Keratinocyte (primary cell): ENCODE measurements at regions not wholly inside any gene's neighbourhood (a gene's known extent, or its start where the extent isn't known, plus 50 kb on each side); places are given as distances from the start of the nearest gene placed in this dataset.

ENCODE experiments used
- DNase-seq: peaks from one replicate; pipeline ENCODE4 v3.0.0-alpha.2; 2011; ENCODE audit warnings: low read depth, missing footprints, low spot score
- FAIRE-seq: peaks from 2 replicates; lab custom pipeline; 2011; peaks lifted over from hg19 to GRCh38; lab: Jason Lieb, UNC
- H2AFZ ChIP-seq: 2 replicates; pipeline ENCODE4 v1.6.0; 2012; ENCODE audit warnings: low read length, control low read depth, inconsistent platforms; ENCODE audit not compliant: control insufficient read depth
- H3K27ac ChIP-seq: 2 replicates; pipeline ENCODE4 v1.5.1; 2011; ENCODE audit warnings: low read length; ENCODE audit not compliant: control insufficient read depth, insufficient read depth
- H3K27me3 ChIP-seq: 3 replicates; pipeline ENCODE4 v1.6.0; 2011; ENCODE audit warnings: low read length; ENCODE audit not compliant: control insufficient read depth, insufficient read depth; ENCODE audit errors: extremely low read depth
- H3K36me3 ChIP-seq, 2 experiments: 2 replicates in 1 of 2; 3 replicates in 1 of 2; pipeline ENCODE4 v1.5.1; 2011; ENCODE audit warnings: low read length in 2 of 2, mild to moderate bottlenecking in 1 of 2; ENCODE audit not compliant: control insufficient read depth in 2 of 2, insufficient read depth in 2 of 2; ENCODE audit errors: extremely low read depth in 1 of 2
- H3K4me1 ChIP-seq: 3 replicates; pipeline ENCODE4 v1.5.1; 2011; ENCODE audit warnings: low read length; ENCODE audit not compliant: control insufficient read depth, insufficient read depth; ENCODE audit errors: extremely low read depth
- H3K4me2 ChIP-seq: 3 replicates; pipeline ENCODE4 v1.6.0; 2011; ENCODE audit warnings: low read depth, low read length; ENCODE audit not compliant: control insufficient read depth, insufficient read depth; ENCODE audit errors: extremely low read depth
- H3K4me3 ChIP-seq, 3 experiments: fragments of 200-600 bp in 1 of 3; sonication (generic) in 1 of 3; 2 replicates in 2 of 3; 3 replicates in 1 of 3; pipeline ENCODE4 v1.5.1; 2011 to 2016; ENCODE audit warnings: low read length in 3 of 3, mild to moderate bottlenecking in 3 of 3, control low read depth in 2 of 3, inconsistent platforms in 1 of 3, low read depth in 1 of 3, mixed read lengths in 1 of 3, mixed run types in 1 of 3, moderate library complexity in 1 of 3; ENCODE audit not compliant: control insufficient read depth in 2 of 3, insufficient read depth in 2 of 3; ENCODE audit errors: extremely low read depth in 1 of 3
- H3K79me2 ChIP-seq: 2 replicates; pipeline ENCODE4 v1.6.0; 2012; ENCODE audit warnings: low read length; ENCODE audit not compliant: control insufficient read depth, insufficient read depth
- H3K9ac ChIP-seq: 3 replicates; pipeline ENCODE4 v1.6.0; 2011; ENCODE audit warnings: low read length; ENCODE audit not compliant: control insufficient read depth, insufficient read depth; ENCODE audit errors: extremely low read depth
- H3K9me1 ChIP-seq: 3 replicates; pipeline ENCODE4 v1.6.0; 2011; ENCODE audit warnings: low read length; ENCODE audit not compliant: control insufficient read depth, insufficient read depth; ENCODE audit errors: extremely low read depth
- H3K9me3 ChIP-seq: 2 replicates; pipeline ENCODE4 v1.5.1; 2012; ENCODE audit warnings: low read depth, low read length; ENCODE audit not compliant: control insufficient read depth
- H4K20me1 ChIP-seq: 3 replicates; pipeline ENCODE4 v1.6.0; 2011; ENCODE audit warnings: low read length; ENCODE audit not compliant: control insufficient read depth, insufficient read depth; ENCODE audit errors: extremely low read depth
- CTCF ChIP-seq, 3 experiments: IDR thresholded peaks in 1 of 3; conservative IDR thresholded peaks in 1 of 3; optimal IDR thresholded peaks in 1 of 3; 2 replicates in 2 of 3; 3 replicates in 1 of 3; pipeline versions ENCODE3 to v1.5.1; 2011; ENCODE audit warnings: low read length in 3 of 3, mild to moderate bottlenecking in 3 of 3, moderate library complexity in 2 of 3, control low read depth in 1 of 3, inconsistent platforms in 1 of 3; ENCODE audit not compliant: insufficient read depth in 2 of 3; ENCODE audit errors: extremely low read depth in 1 of 3
- EZH2 ChIP-seq: IDR thresholded peaks from one replicate; pipeline ENCODE4 v1.6.1; 2012; ENCODE audit warnings: inconsistent platforms, mild to moderate bottlenecking, low read length, moderate library complexity
- dilution Hi-C: fragments of 300-500 bp; cut with MboI; formaldehyde crosslinking; loops from one replicate; pipeline ENCODE4 v1.7.0; 2020; ENCODE audit warnings: low sequenced_read_pairs; ENCODE audit not compliant: extremely low pct_ligation_motif_present

DNA sequence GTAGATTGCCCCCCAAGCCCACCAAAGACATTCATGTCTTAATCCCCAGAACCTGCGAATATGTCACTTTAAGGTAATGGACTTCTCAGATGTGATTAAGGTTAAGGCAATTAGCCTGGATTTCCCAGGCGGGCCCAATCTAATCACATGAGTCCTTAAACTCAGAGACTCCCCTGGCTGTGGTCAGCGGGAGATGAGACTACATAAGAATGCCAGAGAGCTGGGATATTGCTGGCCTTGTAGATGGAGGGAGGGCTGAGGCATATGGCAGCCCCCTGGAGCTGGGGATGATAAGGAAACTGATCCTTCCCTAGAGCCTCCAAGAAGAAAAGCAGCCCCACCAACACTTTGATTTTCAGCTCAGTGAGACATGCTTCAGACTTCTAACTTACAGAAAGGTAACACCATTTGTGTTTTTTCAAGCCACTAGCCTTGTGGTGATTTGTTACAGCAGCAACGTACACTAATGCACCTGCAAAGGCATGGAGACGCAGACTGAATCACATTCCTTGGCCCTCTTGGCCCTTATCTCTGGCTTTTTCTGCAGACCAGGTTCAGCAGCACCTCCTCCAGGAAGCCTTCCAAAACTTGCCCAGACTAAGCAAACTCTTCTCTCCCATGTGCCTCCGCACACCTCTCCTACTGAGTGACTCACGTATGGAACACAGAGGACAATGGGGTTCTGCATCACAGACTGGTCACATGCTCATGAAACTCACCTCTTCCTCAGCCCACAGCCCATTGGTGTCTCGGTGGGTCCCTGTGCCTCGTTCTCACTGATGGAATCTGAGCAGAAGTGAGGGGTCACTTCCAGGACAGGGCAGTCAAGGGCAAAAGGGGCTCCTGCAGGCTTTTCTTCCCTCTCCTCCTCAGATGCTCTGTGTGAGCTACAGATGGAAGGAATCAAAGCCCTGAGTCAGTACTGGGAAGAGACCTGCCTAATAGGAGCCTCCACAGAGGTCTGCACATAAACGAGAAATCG is 86.3 kb upstream of the HMGXB4 start:
- TF ChIP-seq EZH2, result no peak
- no peak for TF ChIP-seq CTCF (optimal IDR thresholded peaks at IDR 0.05 in 1 of 3, IDR thresholded peaks at IDR 0.05 in 1 of 3, conservative IDR thresholded peaks at IDR 0.05 in 1 of 3; ENCODE audit: extremely low read depth in 1 of 3, insufficient read depth in 2 of 3, low read length in 3 of 3)
- Histone ChIP-seq H3K79me2 (no peaks in the 10 kb centered on the region), H3K27ac (no peak overlapping the region), H4K20me1 (no peaks in the 10 kb centered on the region), H3K4me2 (no peak overlapping the region), H3K27me3 (peaks cover 18% of the 10 kb centered on the region), H2AFZ (no peak overlapping the region), H3K4me3 (no peak overlapping the region), H3K9ac (no peak overlapping the region), H3K36me3 (no peaks in the 10 kb centered on the region), H3K4me1 (no peaks in the 10 kb centered on the region), H3K9me3 (no peaks in the 10 kb centered on the region), H3K9me1 (no peaks in the 10 kb centered on the region)
- no peak for DNase-seq
- no peak for FAIRE-seq
- dilution Hi-C loops, result no loop called here

- H2AFZ ChIP-seq, result no peak overlapping the region
- dilution Hi-C loops, result no loop called here
- no peaks in the 10 kb centered on the region for H3K36me3 ChIP-seq
- FAIRE-seq, result no peak
- H3K9ac ChIP-seq, result no peak overlapping the region
- no peak for TF ChIP-seq EZH2
- no peak for TF ChIP-seq CTCF (optimal IDR thresholded peaks at IDR 0.05 in 1 of 3, IDR thresholded peaks at IDR 0.05 in 1 of 3, conservative IDR thresholded peaks at IDR 0.05 in 1 of 3; ENCODE audit: extremely low read depth in 1 of 3, insufficient read depth in 2 of 3, low read length in 3 of 3)
- no peaks in the 10 kb centered on the region for H3K4me1 ChIP-seq
- H3K4me3 ChIP-seq, result no peak overlapping the region
- no peak for DNase-seq
- no peak overlapping the region for H3K27ac ChIP-seq
- no peaks in the 10 kb centered on the region for H3K9me3 ChIP-seq
- H3K4me2 ChIP-seq, result no peak overlapping the region
- no peaks in the 10 kb centered on the region for H3K9me1 ChIP-seq
- H3K79me2 ChIP-seq, result no peaks in the 10 kb centered on the region
- H4K20me1 ChIP-seq, result no peaks in the 10 kb centered on the region
- peaks cover 18% of the 10 kb centered on the region for H3K27me3 ChIP-seq
These were observed 84.9 kb upstream of the HMGXB4 start for GRCh38 chr22:35172442-35172841.
